CD4-positive, alpha-beta T cell treated with Interleukin-15 for 1 hour (primary cell): ENCODE measurements at regions not wholly inside any gene's neighbourhood (a gene's known extent, or its start where the extent isn't known, plus 50 kb on each side); places are given as distances from the start of the nearest gene placed in this dataset.
"Not testable (repeated sequence)": the region's sequence is repeated elsewhere in the genome, so short reads cannot be mapped to it uniquely, and the experiment has no call there.

ENCODE experiments used
- DNase-seq: peaks from one replicate; pipeline ENCODE4 v3.0.0-alpha.2; 2020

DNA sequence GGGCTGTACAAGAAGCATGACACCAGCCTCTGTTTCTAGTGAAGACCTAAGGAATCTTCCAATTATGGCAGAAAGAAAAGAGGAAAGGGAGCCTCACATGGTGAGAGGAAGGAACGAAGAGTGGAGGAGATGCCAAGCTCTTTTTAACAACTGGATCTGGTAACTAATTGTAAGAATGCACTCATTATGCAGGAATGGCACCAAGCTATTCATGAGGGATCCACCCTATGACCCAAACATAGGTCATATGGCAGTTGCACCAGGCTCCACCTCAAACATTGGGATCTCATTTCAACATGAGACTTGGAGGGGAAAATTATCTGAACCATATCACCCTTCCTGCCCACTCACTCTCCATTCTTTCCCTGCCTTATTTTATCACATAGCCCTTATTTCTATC lies 496.0 kb upstream of the SPTLC3 start:
- DNase-seq, result no peak

GRCh38 chr20:12528104-12528503 lies 480.7 kb upstream of the SPTLC3 start:
- no peak for DNase-seq

DNA sequence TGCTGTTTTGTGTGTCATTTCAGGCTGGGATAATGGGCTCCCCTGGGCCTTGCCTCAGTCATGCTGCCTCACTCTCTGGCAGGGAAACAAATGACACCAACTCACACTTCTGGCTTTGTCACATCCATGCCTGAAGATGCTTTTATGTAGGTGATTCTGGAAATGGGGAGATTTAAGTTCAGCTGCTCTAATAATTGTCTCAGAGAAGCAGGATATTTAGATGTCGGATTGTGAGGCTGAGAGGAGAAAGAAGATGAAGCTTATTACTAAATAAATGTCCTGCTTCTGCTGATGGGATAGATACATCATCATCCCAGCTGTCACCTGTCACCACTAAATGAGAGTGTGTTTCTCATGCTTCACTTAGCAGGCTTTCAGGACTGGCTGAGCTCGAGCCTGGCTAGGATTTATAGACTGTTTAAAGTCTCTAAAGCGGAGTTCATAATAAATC lies 480.2 kb upstream of the SPTLC3 start:
- no peak for DNase-seq

DNA sequence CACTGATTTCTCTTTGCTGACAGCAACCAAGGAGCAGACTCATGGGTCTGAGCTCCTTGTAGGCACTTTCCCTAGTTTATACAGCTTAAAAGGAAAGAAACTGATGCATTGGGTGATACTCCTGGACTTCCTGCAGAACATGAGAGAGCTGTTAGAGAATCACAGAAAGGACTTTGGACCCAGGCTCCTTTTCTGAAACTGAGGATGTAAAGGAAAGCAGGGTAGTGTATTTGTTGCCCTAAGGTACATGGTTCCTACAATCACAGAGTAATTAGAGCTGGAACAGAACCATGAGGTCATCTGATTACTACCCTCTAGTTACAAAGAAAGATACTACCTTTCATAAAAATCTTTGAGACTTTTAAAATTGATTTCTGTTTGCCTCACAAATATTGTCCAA lies 477.1 kb upstream of the SPTLC3 start:
- no peak for DNase-seq

DNA sequence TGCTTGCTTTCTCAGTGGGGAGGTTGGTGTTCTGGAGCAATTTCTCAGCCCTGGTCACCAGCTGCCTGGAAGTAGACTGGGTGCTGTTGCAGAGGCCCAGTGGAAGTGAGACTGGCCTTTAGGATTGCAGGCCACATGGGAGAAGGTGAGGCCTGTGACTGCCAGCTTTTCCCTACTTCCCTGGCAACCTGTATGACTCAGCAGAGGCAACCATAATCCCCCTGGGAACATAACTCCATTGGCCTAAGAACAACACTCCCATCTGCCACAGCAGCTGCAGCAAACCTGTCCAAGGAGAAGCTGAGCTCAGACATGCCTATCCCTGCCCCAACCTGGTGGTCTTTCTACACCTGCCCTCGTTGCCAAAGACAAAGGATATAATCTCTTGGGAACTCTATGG lies 473.5 kb upstream of the SPTLC3 start:
- DNase-seq, result no peak

DNA sequence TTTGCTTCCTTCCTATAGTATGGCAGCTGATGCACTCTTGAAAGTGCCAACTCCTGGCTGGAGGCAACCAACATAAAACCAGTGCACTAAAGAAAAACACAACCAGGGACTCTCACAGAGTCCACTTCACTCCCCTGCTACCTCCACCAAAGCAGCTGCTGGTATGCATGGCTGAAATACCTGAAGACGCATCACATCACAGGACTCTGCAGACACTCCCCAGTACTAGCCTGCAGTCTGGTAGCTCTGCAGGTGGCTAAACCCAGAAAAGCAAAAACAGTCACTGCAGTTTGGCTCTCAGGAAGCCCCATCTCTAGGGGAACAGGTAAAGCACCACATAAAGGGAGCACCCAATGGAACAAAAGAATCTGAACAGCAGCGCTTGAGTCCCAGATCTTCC lies 473.0 kb upstream of the SPTLC3 start:
- DNase-seq, result no peak

GRCh38 chr20:12554426-12554825 lies 454.3 kb upstream of the SPTLC3 start:
- no peak for DNase-seq

DNA sequence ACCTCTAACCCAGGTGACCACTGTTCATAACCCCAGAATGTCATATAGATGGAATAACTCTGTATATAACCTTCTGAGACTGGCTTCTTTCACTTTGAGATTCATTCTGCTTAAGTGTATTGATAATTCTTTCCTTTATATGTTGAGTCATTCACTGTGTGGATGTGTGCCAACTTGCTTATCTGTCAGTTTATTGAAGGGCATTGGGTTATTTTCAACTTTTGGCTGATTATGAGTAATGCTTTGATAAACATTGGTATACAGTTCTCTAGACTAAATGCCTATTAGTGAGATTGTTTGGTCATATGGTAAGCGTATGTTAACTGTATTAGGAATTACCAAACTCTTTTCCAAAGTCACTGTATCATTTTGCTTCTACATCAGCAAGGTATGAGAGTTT lies 453.4 kb upstream of the SPTLC3 start:
- DNase-seq, result no peak

GRCh38 chr20:12555849-12556248 lies 452.9 kb upstream of the SPTLC3 start:
- not testable (repeated sequence) for DNase-seq

DNA sequence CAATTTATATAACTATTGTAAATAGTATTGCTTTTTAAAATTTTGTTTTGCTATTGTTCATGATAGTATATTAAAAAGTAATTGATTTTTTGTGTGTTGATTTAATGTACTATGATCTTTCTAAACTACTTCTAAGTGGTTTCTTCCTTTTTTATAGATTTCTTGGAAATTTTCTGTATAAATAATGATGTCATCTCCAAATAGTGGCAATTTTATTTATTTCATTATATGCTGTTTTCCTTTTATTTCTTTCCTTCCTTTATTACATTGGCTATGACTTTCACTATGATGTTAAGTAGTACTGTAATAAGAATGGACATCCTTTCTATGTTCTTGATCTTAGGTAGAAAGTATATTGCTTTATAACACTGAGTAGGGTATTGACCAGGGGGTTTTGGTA lies 451.5 kb upstream of the SPTLC3 start:
- DNase-seq, result no peak

- no peak for DNase-seq
Measured at GRCh38 chr20:12564979-12565378, 443.8 kb upstream of the SPTLC3 start.

GRCh38 chr20:12566596-12566995 lies 442.2 kb upstream of the SPTLC3 start:
- no peak for DNase-seq

- DNase-seq, result no peak
Measured at GRCh38 chr20:12570371-12570770, 438.4 kb upstream of the SPTLC3 start.

- no peak for DNase-seq
Measured at GRCh38 chr20:12573442-12573841, 435.3 kb upstream of the SPTLC3 start.

DNA sequence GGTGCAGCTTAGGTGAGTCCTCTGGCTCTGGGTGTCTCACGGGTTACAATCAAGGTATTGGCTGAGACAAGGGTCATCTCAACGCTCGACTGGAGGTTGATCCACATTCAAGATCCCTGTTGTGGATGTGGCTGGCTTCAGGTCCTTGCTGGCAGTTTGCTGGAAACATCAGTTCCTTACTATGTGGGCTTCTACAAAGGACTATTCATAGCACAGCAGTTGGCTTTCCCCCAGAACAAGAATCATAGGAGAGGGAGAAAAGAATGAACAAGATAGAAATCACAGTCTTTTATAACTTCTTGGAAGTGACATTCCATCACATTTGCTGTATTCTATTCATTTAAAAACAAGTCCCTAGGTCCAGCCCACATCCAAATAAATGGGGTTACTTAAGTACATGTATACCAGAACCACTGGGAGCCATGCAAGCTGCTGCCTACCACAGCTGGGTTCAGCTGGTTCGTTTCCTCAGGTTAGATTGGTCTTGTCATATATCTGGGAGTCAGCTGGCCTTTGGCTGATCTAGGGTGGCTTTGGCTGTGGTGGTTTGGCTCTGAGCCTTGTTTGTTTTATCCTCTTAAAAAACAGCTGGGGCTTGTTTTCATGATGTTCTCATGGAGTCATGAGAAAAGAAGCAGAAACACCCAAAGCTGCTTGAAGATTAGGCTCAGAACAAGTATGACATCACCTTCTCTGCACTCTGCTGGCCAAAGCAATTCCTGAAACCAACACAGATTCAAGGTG lies 433.2 kb upstream of the SPTLC3 start:
- no peak for DNase-seq

GRCh38 chr20:12577213-12577612 lies 431.6 kb upstream of the SPTLC3 start:
- DNase-seq, result no peak

DNA sequence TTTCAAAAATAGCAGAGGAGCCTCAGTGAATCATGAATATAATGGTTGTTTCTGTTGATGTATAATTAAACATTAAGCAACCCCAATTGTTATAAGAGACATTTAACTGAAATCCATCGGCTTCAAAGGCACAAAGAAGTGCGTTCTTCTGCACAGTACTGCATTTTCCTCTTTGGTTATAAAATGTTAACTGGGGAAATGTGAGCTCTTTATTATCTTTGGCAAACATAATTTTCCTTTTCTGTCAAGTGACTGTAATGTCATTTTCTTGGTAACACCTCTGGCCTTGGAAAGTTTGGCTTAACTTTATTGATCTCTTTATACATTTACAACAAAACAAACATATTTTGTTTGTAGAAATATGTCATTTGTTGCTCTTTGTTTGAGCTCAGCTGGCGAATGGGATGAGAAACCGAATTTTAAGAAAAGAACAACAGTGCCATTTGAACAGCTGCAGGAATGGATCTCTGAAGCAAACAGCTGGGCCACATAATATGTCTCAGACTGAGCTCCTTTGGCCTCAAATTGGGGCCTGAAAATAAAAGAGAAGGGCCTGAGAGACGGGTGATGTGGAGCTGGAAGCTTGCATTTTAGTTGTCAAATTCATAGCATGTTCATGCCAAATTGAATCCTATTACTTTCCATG lies 427.0 kb upstream of the SPTLC3 start:
- DNase-seq, result no peak

DNA sequence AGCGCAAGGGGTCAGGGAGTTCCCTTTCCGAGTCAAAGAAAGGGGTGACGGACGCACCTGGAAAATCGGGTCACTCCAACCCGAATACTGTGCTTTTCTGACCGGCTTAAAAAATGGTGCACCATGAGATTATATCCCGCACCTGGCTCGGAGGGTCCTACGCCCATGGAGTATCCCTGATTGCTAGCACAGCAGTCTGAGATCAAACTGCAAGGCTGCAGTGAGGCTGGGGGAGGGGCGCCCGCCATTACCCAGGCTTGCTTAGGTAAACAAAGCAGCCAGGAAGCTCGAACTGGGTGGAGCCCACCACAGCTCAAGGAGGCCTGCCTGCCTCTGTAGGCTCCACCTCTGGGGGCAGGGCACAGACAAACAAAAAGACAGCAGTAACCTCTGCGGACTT lies 426.1 kb upstream of the SPTLC3 start:
- not testable (repeated sequence) for DNase-seq

DNA sequence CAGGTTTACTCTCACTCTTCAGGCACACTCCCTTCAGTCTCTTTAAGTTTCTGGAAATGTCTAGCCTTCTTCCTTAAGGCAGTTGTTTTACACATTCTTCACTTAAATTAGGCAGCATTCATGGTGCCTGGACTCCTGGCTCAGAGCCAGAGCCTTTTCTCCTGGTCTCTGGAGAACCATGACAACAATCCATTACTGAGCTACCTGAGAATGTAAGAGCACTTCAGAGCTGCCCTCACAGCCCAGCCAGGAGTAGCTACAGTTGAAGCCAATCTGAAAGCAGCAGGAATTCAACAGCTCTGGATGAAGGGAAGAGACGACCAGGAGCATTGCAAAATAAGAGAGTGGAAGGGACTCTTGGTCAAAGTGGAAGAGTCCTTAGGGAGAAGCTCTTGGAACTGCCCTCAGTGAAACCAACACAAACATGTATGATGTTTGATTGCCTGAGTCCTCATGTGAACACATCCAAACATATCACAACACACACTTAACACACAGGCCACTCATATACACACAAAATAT lies 416.8 kb upstream of the SPTLC3 start:
- DNase-seq, result no peak

- no peak for DNase-seq
Measured at GRCh38 chr20:12592756-12593155, 416.0 kb upstream of the SPTLC3 start.

DNA sequence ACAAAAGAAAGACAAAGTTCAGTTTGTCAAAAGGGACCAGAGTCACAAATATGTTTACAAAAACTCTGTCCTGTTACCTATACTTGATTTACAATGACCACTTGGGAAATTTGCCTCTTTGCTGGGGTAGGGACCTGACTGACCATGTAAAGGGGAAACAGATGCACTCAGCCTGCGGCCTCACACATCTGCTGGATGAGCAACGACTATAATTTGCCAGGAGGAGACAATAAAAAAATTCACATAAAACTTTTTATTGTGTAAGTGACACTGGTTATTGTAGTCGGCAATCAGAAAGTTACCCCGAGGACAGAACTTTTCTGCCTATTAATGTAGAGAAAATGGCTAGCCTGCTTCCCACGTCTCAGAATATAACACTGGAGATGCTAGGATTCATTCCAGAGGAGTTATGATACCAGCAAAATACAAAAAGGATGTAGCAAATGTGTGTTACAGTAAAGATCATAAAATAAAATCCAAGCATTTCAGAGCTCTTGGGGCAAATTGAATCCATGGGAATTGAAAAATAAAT lies 415.4 kb upstream of the SPTLC3 start:
- no peak for DNase-seq

GRCh38 chr20:12594410-12595088 lies 414.2 kb upstream of the SPTLC3 start:
- no peak for DNase-seq

DNA sequence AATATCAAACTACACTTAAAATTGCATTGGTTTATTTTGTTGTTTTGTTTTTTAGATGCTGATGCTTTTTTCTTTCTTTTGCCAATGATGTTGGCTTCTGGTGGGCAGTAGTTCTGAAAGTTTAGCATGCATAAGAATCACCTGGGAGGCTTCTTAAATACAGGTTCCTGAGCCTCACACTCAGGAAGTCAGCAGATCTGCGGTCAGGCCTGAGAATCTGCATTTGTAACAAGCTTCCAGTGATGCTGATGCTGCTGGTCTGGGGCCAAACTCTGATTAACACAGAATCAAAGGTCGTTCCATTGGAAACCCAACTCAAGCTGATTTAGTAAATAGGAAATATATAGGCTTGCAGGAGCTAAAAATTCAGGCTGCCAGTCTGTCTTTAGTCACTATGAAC lies 412.9 kb upstream of the SPTLC3 start:
- no peak for DNase-seq

GRCh38 chr20:12596863-12597262 lies 411.9 kb upstream of the SPTLC3 start:
- DNase-seq, result no peak
